Endothelial cell (in vitro differentiated cells): ENCODE measurements at regions not wholly inside any gene's neighbourhood (a gene's known extent, or its start where the extent isn't known, plus 50 kb on each side); places are given as distances from the start of the nearest gene placed in this dataset.

ENCODE experiments used
- DNase-seq: peaks from one replicate; pipeline ENCODE4 v3.0.0; 2021; ENCODE audit warnings: low spot score
- H3K27ac Mint-ChIP-seq: one replicate; pipeline ENCODE4 v1.8.0; 2021; ENCODE audit warnings: mixed read lengths, inconsistent platforms; ENCODE audit not compliant: unreplicated experiment
- H3K27me3 Mint-ChIP-seq: one replicate; pipeline ENCODE4 v1.8.0; 2021; ENCODE audit warnings: mild to moderate bottlenecking, moderate library complexity, mixed read lengths, inconsistent platforms; ENCODE audit not compliant: unreplicated experiment
- H3K36me3 Mint-ChIP-seq: one replicate; pipeline ENCODE4 v1.8.0; 2021; ENCODE audit warnings: mild to moderate bottlenecking, low read depth, mixed read lengths, inconsistent platforms; ENCODE audit not compliant: unreplicated experiment
- H3K4me1 Mint-ChIP-seq: one replicate; pipeline ENCODE4 v1.8.0; 2021; ENCODE audit warnings: mild to moderate bottlenecking, mixed read lengths, inconsistent platforms; ENCODE audit not compliant: unreplicated experiment
- H3K4me3 Mint-ChIP-seq: one replicate; pipeline ENCODE4 v1.8.0; 2021; ENCODE audit warnings: mild to moderate bottlenecking, mixed read lengths, inconsistent platforms; ENCODE audit not compliant: unreplicated experiment
- H3K9me3 Mint-ChIP-seq: one replicate; pipeline ENCODE4 v1.8.0; 2021; ENCODE audit warnings: mixed read lengths, inconsistent platforms; ENCODE audit not compliant: unreplicated experiment
- TF ChIP-seq, protein P1 (sequence below): fragments of 200-600 bp; sonication (generic); IDR thresholded peaks from one replicate; pipeline ENCODE4 v1.5.0; 2021; ENCODE audit warnings: antibody characterized with exemption; ENCODE audit not compliant: unreplicated experiment

- Mint-ChIP-seq H3K27me3 (no peaks in the 10 kb centered on the region), H3K9me3 (no peaks in the 10 kb centered on the region), H3K27ac (no peak overlapping the region), H3K36me3 (no peaks in the 10 kb centered on the region), H3K4me3 (no peak overlapping the region), H3K4me1 (peaks cover 22% of the 10 kb centered on the region)
- DNase-seq, result no peak
- TF ChIP-seq, protein P1, sequence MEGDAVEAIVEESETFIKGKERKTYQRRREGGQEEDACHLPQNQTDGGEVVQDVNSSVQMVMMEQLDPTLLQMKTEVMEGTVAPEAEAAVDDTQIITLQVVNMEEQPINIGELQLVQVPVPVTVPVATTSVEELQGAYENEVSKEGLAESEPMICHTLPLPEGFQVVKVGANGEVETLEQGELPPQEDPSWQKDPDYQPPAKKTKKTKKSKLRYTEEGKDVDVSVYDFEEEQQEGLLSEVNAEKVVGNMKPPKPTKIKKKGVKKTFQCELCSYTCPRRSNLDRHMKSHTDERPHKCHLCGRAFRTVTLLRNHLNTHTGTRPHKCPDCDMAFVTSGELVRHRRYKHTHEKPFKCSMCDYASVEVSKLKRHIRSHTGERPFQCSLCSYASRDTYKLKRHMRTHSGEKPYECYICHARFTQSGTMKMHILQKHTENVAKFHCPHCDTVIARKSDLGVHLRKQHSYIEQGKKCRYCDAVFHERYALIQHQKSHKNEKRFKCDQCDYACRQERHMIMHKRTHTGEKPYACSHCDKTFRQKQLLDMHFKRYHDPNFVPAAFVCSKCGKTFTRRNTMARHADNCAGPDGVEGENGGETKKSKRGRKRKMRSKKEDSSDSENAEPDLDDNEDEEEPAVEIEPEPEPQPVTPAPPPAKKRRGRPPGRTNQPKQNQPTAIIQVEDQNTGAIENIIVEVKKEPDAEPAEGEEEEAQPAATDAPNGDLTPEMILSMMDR, result no peak
These were observed 125.2 kb downstream of the EFHB start for GRCh38 chr3:19808834-19809233.

DNA sequence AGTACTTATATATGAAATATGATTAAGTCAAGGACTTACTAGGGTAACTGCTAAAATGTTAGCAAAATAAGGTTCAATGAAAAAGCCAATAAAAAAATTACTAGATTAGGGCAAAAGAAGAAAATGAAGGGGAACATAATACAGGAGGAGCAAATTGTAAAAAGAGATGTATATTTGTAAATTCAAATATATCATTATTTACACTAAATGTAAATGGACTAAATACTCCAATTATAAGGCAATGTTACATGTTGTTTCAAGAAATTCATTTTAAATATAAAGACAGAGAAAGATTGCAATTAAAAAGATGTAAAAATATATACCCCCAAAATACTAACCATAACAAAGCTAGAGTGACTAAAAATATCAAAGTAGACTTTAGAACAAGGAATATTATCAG is 134.1 kb downstream of the EFHB start:
- Mint-ChIP-seq H3K4me3 (no peak overlapping the region), H3K4me1 (no peaks in the 10 kb centered on the region), H3K9me3 (peaks cover 3% of the 10 kb centered on the region), H3K27ac (no peak overlapping the region), H3K36me3 (no peaks in the 10 kb centered on the region), H3K27me3 (no peaks in the 10 kb centered on the region)
- TF ChIP-seq, protein P1, result no peak
- no peak for DNase-seq

- H3K36me3 Mint-ChIP-seq, result no peaks in the 10 kb centered on the region
- H3K9me3 Mint-ChIP-seq, result peaks cover 3% of the 10 kb centered on the region
These were observed 134.9 kb downstream of the EFHB start for GRCh38 chr3:19799115-19799514.

DNA sequence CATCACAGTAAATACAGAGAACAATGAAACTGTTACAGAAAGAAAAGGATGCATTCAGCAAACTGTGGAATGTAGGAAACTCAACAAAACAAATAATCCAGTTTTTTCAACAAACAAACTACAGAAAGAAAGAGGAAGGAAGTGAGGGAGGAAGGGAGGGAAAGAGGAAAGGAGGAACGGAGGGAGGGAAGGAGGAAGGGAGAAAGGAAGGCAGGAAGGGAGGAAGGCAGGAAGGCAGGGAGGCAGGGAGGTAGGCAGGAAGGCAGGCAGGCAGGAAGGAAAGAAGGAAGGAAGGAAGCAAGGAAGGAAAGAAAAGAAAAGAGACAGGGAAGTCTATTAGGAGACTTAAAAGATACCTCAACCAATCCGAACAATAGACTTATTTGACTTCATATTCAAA is 135.7 kb downstream of the EFHB start:
- TF ChIP-seq, protein P1, result no peak
- H3K36me3 Mint-ChIP-seq, result no peaks in the 10 kb centered on the region

More at GRCh38 chr3:19799115-19799514, 134.9 kb downstream of the EFHB start:
- Mint-ChIP-seq H3K27me3 (no peaks in the 10 kb centered on the region), H3K27ac (no peak overlapping the region), H3K4me3 (no peak overlapping the region), H3K4me1 (no peaks in the 10 kb centered on the region)
- TF ChIP-seq, protein P1, result no peak
- DNase-seq, result no peak

DNA sequence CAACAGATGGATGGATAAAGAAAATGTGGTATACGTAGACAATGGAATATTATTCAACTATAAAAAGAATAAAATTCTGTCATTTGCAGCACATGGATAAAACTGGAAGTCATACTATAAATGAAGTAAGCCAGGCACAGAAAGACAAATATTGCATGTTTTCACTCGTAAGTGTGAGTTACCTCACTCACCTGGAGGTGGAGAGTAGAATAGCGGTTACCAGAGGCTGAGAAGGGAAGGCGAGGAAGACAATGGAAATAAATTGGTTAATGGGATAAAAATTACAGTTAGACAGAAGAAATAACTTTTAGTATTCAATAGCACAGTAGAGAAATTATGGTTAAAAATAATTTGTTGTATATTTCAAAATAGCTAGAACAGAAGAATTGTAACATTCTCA is 141.6 kb downstream of the EFHB start:
- H3K4me3 Mint-ChIP-seq, result no peak overlapping the region
- no peaks in the 10 kb centered on the region for H3K27me3 Mint-ChIP-seq
- H3K36me3 Mint-ChIP-seq, result no peaks in the 10 kb centered on the region
- no peak overlapping the region for H3K27ac Mint-ChIP-seq
- TF ChIP-seq, protein P1, result no peak
- no peaks in the 10 kb centered on the region for H3K4me1 Mint-ChIP-seq
- no peaks in the 10 kb centered on the region for H3K9me3 Mint-ChIP-seq
- no peak for DNase-seq

More for the DNA sequence above, 135.7 kb downstream of the EFHB start:
- Mint-ChIP-seq H3K27ac (no peak overlapping the region), H3K27me3 (no peaks in the 10 kb centered on the region), H3K9me3 (no peaks in the 10 kb centered on the region), H3K4me1 (no peaks in the 10 kb centered on the region), H3K4me3 (no peak overlapping the region)
- no peak for DNase-seq
